Spleen (tissue), 11 donors: ENCODE measurements at regions not wholly inside any gene's neighbourhood (a gene's known extent, or its start where the extent isn't known, plus 50 kb on each side); places are given as distances from the start of the nearest gene placed in this dataset.
"Not testable (repeated sequence)": the region's sequence is repeated elsewhere in the genome, so short reads cannot be mapped to it uniquely, and the experiment has no call there.

Experiments
- DNase-seq: peaks from one replicate; pipeline ENCODE4 v3.0.0-alpha.2; 2020
- H3K27ac ChIP-seq, 8 donors: fragments of 200-600 bp; sonication (generic) in 7 of 8; 1 replicate in 4 of 8; 2 replicates in 4 of 8; pipeline versions ENCODE4 v1.5.0 to v1.8.0; 2016 to 2021; ENCODE audit warnings: inconsistent platforms in 4 of 8, mild to moderate bottlenecking in 4 of 8, moderate library complexity in 1 of 8
- H3K27me3 ChIP-seq, 7 donors: fragments of 200-600 bp; sonication (generic) in 6 of 7; replicated peaks in 1 of 7; 1 replicate in 4 of 7; 2 replicates in 3 of 7; pipeline versions ENCODE4 v1.5.0 to v1.8.0; 2016 to 2021; ENCODE audit warnings: inconsistent platforms in 3 of 7, mild to moderate bottlenecking in 1 of 7
- H3K36me3 ChIP-seq, 6 donors: fragments of 200-600 bp; sonication (generic) in 5 of 6; 1 replicate in 4 of 6; 2 replicates in 2 of 6; pipeline versions ENCODE4 v1.5.0 to v1.8.0; 2016 to 2021; ENCODE audit warnings: inconsistent platforms in 2 of 6
- H3K4me1 ChIP-seq, 6 donors: fragments of 200-600 bp; sonication (generic) in 5 of 6; 1 replicate in 3 of 6; 2 replicates in 3 of 6; pipeline versions ENCODE4 v1.5.0 to v1.8.0; 2016 to 2021; ENCODE audit warnings: inconsistent platforms in 3 of 6
- H3K4me3 ChIP-seq, 8 donors: fragments of 200-600 bp; sonication (generic) in 7 of 8; 1 replicate in 4 of 8; 2 replicates in 4 of 8; pipeline versions ENCODE4 v1.5.0 to v1.8.0; 2016 to 2021; ENCODE audit warnings: inconsistent platforms in 4 of 8, mild to moderate bottlenecking in 4 of 8, moderate library complexity in 2 of 8
- H3K9me3 ChIP-seq, 8 donors: fragments of 200-600 bp; sonication (generic) in 7 of 8; 1 replicate in 4 of 8; 2 replicates in 4 of 8; pipeline versions ENCODE4 v1.5.0 to v1.8.0; 2016 to 2021; ENCODE audit warnings: inconsistent platforms in 4 of 8
- POLR2A ChIP-seq, 3 donors: fragments of 450-650 bp; IDR thresholded peaks; one replicate each; pipeline ENCODE4 v1.5.1; 2017; ENCODE audit warnings: antibody characterized with exemption in 3 of 3, mild to moderate bottlenecking in 1 of 3
- POLR2AphosphoS5 ChIP-seq, 3 donors: sonication (generic); formaldehyde crosslinking; IDR thresholded peaks; one replicate each; pipeline ENCODE4 v1.5.1; 2017; ENCODE audit warnings: antibody characterized with exemption in 3 of 3
- WGBS, 5 donors: extraction: QIAGEN DNeasy Blood & Tissue Kit in 3 of 5; methylation state at CpG; one replicate each; pipeline versions ENCODE4 v1.1.5 to v1.1.7; 2013 to 2018; 5-methylcytosine and 5-hydroxymethylcytosine counted together
- intact Hi-C: fragments of 100-400 bp; cut with DNase I; formaldehyde crosslinking; loops from one replicate; pipeline ENCODE4 v1.15.0; 2023; ENCODE audit warnings: low total_unique reads
- TF ChIP-seq, protein P1 (sequence below), 11 experiments: fragments of 200-600 bp in 7 of 11; fragments of 450-650 bp in 4 of 11; sonication (generic) in 4 of 11; IDR thresholded peaks in 8 of 11; conservative IDR thresholded peaks in 3 of 11; 1 replicate in 7 of 11; 2 replicates in 4 of 11; pipeline versions ENCODE4 v1.4.0 to v1.8.0; 2016 to 2021; ENCODE audit warnings: antibody characterized with exemption in 11 of 11, inconsistent platforms in 4 of 11, mild to moderate bottlenecking in 1 of 11
- donor health status: healthy with polysubstance abuse.
- donor health status: DM: no; HTN: no; CAD: no; lungs with moderate emphysema.
- donor health status: DM: no; HTN: no; CAD: no.
- donor health status: Bipolar disorder and iron deficiency.
- donor health status: healthy.
- donor health status: DM: no; HTN: no; CAD: no.
- donor health status: DM: yes; HTN: yes; CAD: no.

DNA sequence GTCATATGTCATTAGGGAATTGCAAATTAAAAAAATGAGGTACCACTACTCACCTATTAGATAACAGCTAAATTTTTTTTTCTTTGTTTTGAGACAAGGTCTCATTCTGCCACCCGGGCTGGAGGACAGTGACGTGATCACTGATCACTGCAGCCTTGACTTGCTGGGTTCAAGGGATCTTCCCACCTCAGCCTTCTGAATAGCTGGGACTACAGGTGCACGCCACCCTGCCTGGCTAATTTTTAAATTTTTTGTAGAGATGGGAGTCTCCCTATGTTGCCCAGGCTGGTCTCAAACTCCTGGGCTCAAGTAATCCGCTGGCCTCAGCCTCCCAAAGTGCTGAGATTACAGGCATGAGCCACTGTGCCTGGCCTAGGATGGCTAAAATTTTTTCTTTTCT, 57.1 kb upstream of the NCOA3 start:
- H3K27ac ChIP-seq = no peak overlapping the region
- no peak overlapping the region for H3K4me3 ChIP-seq
- peak; percentile 14 for DNase-seq
- 73 to 95% (median 89%) methylated on average over 4 of the region's 4 CpGs for WGBS, 5 donors
- H3K4me1 ChIP-seq = peaks cover 0 to 16% (median 9%) of the 10 kb centered on the region in 6 donors
- H3K9me3 ChIP-seq = no peaks in the 10 kb centered on the region
- TF ChIP-seq POLR2AphosphoS5 (IDR thresholded peaks at IDR 0.05) (no peak), POLR2A (IDR thresholded peaks at IDR 0.05) (no peak)
- TF ChIP-seq, protein P1, sequence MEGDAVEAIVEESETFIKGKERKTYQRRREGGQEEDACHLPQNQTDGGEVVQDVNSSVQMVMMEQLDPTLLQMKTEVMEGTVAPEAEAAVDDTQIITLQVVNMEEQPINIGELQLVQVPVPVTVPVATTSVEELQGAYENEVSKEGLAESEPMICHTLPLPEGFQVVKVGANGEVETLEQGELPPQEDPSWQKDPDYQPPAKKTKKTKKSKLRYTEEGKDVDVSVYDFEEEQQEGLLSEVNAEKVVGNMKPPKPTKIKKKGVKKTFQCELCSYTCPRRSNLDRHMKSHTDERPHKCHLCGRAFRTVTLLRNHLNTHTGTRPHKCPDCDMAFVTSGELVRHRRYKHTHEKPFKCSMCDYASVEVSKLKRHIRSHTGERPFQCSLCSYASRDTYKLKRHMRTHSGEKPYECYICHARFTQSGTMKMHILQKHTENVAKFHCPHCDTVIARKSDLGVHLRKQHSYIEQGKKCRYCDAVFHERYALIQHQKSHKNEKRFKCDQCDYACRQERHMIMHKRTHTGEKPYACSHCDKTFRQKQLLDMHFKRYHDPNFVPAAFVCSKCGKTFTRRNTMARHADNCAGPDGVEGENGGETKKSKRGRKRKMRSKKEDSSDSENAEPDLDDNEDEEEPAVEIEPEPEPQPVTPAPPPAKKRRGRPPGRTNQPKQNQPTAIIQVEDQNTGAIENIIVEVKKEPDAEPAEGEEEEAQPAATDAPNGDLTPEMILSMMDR (IDR thresholded peaks at IDR 0.05 in 8 of 11, conservative IDR thresholded peaks at IDR 0.05 in 3 of 11) = no peak
- no peaks in the 10 kb centered on the region for H3K27me3 ChIP-seq
- intact Hi-C loops = no loop called here
- H3K36me3 ChIP-seq = no peaks in the 10 kb centered on the region

DNA sequence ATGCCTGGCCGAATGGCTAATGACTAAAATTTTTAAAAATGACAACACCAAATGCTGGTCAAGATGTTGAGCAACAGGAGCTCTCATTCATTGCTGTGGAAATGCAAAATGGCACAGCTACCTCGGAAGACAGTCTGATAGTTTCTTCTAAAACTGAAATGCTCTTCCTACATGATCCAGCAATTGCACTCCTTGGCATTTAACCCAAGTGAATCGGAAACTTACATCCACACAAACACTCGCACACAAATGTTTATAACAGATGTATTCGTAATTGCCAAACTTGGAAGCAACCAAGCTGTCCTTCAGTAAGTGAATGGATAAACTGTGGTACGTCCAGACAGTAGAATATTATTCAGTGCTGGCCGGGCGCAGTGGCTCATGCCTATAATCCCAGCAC, 56.4 kb upstream of the NCOA3 start:
- Histone ChIP-seq H3K36me3 (no peaks in the 10 kb centered on the region), H3K4me1 (peaks cover 0 to 9% (median 2%) of the 10 kb centered on the region in 6 donors), H3K27me3 (no peaks in the 10 kb centered on the region), H3K9me3 (no peaks in the 10 kb centered on the region), H3K27ac (no peak overlapping the region), H3K4me3 (no peak overlapping the region)
- intact Hi-C loops = no loop called here
- no peak for DNase-seq
- no peak for TF ChIP-seq POLR2AphosphoS5 (IDR thresholded peaks at IDR 0.05)
- TF ChIP-seq POLR2A (IDR thresholded peaks at IDR 0.05) = no peak
- TF ChIP-seq, protein P1 (IDR thresholded peaks at IDR 0.05 in 8 of 11, conservative IDR thresholded peaks at IDR 0.05 in 3 of 11) = no peak
- WGBS, 5 donors = 92 to 99% (median 95%) methylated on average over 8 of the region's 8 CpGs

DNA sequence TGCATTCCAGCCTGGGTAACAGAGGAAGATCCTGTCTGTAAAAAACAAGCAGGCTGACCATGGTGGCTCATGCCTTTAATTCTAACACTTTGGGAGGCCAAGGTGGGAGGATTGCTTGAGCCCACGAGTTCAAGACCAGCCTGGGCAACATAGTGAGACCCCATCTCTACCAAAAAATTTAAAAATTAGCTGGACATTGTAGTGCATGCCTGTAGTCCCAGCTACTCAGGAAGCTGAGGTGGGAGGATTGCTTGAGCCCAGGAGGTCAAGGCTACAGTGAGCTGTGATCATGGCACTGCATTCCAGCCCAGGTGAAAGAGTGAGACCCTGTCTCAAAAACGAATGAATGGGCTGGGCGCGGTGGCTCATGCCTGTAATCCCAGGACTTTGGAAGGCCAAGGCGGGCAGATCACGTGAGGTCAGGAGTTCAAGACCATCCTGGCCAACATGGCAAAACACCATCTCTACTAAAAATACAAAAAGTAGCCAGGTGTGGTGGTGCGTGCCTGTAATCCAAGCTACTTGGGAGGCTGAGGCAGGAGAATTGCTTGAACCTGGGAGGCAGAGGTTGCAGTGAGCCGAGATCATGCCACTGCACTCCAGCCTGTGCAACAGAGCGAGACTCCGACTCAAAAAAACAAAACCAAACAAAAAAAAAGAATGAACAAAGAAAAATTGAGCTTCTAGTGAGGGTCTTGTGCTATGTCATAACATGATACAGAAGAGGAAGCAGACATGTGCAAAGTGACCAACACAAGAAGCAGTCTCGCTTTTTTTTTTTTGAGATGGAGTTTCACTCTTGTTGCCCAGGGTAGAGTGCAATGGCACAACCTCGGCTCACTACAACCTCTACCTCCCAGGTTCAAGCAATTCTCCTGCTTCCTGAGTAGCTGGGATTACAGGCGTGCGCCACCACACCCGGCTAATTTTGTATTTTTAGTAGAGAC, 54.1 kb upstream of the NCOA3 start:
- H3K27me3 ChIP-seq, DNase-seq, H3K9me3 ChIP-seq, H3K36me3 ChIP-seq, H3K27ac ChIP-seq, intact Hi-C loops, H3K4me3 ChIP-seq: not testable (repeated sequence)
- WGBS, 5 donors = 81 to 94% (median 92%) methylated on average over 13 to 15 of the region's 15 CpGs
- peaks cover 0 to 20% (median 3%) of the 10 kb centered on the region in 6 donors for H3K4me1 ChIP-seq

DNA sequence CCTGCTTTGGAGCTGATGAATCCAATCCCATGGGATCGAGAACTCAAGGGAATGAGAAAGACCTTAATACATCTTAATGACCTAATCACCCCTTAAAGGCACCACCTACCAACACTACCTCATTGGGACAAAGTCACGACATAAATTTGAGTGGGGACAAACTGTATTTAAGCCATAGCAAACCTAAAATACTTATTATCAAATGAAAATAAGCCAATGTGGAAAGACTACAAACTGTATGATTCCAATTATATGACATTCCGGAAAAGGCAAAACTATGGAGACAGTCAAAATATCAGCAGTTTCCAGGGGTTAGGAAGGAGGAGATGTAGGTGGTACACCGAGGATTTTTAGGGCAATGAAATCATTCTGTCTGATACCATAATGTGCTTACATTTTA, 53.3 kb upstream of the NCOA3 start:
- DNase-seq = no peak
- Histone ChIP-seq H3K4me3 (no peak overlapping the region), H3K4me1 (peaks cover 0 to 28% (median 8%) of the 10 kb centered on the region in 6 donors), H3K36me3 (no peaks in the 10 kb centered on the region), H3K27ac (no peak overlapping the region), H3K27me3 (no peaks in the 10 kb centered on the region), H3K9me3 (no peaks in the 10 kb centered on the region)
- intact Hi-C loops = no loop called here
- WGBS, 5 donors = 68 to 91% (median 80%) methylated on average over 4 of the region's 4 CpGs
- no peak for TF ChIP-seq POLR2AphosphoS5 (IDR thresholded peaks at IDR 0.05)
- no peak for TF ChIP-seq POLR2A (IDR thresholded peaks at IDR 0.05)
- TF ChIP-seq, protein P1 (IDR thresholded peaks at IDR 0.05 in 8 of 11, conservative IDR thresholded peaks at IDR 0.05 in 3 of 11) = no peak
